ENCODE measurements at regions not wholly inside any gene's neighbourhood (a gene's known extent, or its start where the extent isn't known, plus 50 kb on each side); places are given as distances from the start of the nearest gene placed in this dataset.
"Not testable (repeated sequence)": the region's sequence is repeated elsewhere in the genome, so short reads cannot be mapped to it uniquely, and the experiment has no call there.

DNA sequence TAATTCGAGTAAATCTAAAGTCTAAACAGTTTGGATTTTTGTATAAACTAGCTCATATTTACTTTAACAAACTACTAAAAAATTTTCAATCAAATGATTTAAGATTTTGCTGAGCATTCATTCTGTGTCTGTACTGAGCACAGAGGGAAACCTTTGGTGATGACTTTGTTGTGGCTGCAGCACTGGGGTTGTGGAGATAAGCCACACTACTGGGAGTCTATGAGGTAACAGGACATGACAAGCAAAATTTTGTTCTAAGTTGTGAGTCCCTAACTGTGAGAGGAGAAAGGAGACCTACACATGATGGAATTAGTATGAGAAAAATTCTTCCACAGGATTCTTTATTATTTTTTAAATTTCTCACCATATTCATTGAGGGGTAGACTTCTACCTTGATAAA, 933.7 kb upstream of the LRATD1 start:
- H3K9me1 ChIP-seq (replicated peaks; ENCODE audit: control insufficient read depth, extremely low read depth, insufficient read depth, low read length) = no peaks in the 10 kb centered on the region
- H3K79me2 ChIP-seq (ENCODE audit: control insufficient read depth, insufficient read depth, low read length) = no peaks in the 10 kb centered on the region
- H3K36me3 ChIP-seq (ENCODE audit: control insufficient read depth in 2 of 2, extremely low read depth in 1 of 2, insufficient read depth in 2 of 2, low read length in 2 of 2) = no peaks in the 10 kb centered on the region
- no peak overlapping the region for H2AFZ ChIP-seq (ENCODE audit: low read depth, low read length)
- H3K4me2 ChIP-seq (ENCODE audit: insufficient read depth, low read length) = no peak overlapping the region
- DNase-seq (ENCODE audit: low read depth, low spot score) (no peak), FAIRE-seq (no peak)
- no peaks in the 10 kb centered on the region for H4K20me1 ChIP-seq (replicated peaks; ENCODE audit: control insufficient read depth, extremely low read depth, insufficient read depth, low read length)
- no peaks in the 10 kb centered on the region for H3K27me3 ChIP-seq (ENCODE audit: control insufficient read depth in 2 of 2, insufficient read depth in 2 of 2, low read length in 2 of 2)
- ChIA-PET POLR2A (no interaction called here), CTCF (no interaction called here)
- H3K4me1 ChIP-seq (ENCODE audit: control insufficient read depth, extremely low read depth, insufficient read depth, low read length) = no peaks in the 10 kb centered on the region
- dilution Hi-C loops (cut with MboI; ENCODE audit: extremely low pct_ligation_motif_present, low sequenced_read_pairs) = no loop called here
- H3K9ac ChIP-seq (replicated peaks; ENCODE audit: extremely low read depth, insufficient read depth, low read length) = no peak overlapping the region
- H3K9me3 ChIP-seq (replicated peaks; ENCODE audit: control insufficient read depth, insufficient read depth, low read length) = no peaks in the 10 kb centered on the region
- intact Hi-C loops (cut with micrococcal nuclease) = no loop called here
- BruUV-seq (replicated peaks) = no TSS peak
- TF ChIP-seq EZH2 (IDR thresholded peaks at IDR 0.05; ENCODE audit: borderline replicate concordance, low read depth, low read length, severe bottlenecking) (no peak), POLR2A (IDR thresholded peaks at IDR 0.05; ENCODE audit: low read depth, low read length) (no peak), JUN (IDR thresholded peaks at IDR 0.05; ENCODE audit: borderline replicate concordance, insufficient read depth, insufficient read length, low read depth) (no peak), GATA2 (IDR thresholded peaks at IDR 0.05; ENCODE audit: insufficient read depth, insufficient read length, low read depth, low read length) (no peak), MYC (IDR thresholded peaks at IDR 0.05; ENCODE audit: low read depth, low read length) (no peak), POLR2AphosphoS5 (IDR thresholded peaks at IDR 0.05; ENCODE audit: insufficient read depth, low read depth, low read length) (no peak), FOS (IDR thresholded peaks at IDR 0.05; ENCODE audit: borderline replicate concordance, insufficient read depth, low read length) (no peak)
- TF ChIP-seq, protein P1, sequence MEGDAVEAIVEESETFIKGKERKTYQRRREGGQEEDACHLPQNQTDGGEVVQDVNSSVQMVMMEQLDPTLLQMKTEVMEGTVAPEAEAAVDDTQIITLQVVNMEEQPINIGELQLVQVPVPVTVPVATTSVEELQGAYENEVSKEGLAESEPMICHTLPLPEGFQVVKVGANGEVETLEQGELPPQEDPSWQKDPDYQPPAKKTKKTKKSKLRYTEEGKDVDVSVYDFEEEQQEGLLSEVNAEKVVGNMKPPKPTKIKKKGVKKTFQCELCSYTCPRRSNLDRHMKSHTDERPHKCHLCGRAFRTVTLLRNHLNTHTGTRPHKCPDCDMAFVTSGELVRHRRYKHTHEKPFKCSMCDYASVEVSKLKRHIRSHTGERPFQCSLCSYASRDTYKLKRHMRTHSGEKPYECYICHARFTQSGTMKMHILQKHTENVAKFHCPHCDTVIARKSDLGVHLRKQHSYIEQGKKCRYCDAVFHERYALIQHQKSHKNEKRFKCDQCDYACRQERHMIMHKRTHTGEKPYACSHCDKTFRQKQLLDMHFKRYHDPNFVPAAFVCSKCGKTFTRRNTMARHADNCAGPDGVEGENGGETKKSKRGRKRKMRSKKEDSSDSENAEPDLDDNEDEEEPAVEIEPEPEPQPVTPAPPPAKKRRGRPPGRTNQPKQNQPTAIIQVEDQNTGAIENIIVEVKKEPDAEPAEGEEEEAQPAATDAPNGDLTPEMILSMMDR (IDR thresholded peaks at IDR 0.05; ENCODE audit: extremely low read depth in 1 of 2, insufficient read depth in 1 of 2, low read depth in 1 of 2, low read length in 2 of 2) = no peak
- H3K4me3 ChIP-seq (replicated peaks in 1 of 3; ENCODE audit: insufficient read depth in 1 of 3, low read depth in 1 of 3, low read length in 3 of 3) = no peak overlapping the region
- H3K27ac ChIP-seq (ENCODE audit: insufficient read depth, low read depth, low read length) = no peak overlapping the region

DNA sequence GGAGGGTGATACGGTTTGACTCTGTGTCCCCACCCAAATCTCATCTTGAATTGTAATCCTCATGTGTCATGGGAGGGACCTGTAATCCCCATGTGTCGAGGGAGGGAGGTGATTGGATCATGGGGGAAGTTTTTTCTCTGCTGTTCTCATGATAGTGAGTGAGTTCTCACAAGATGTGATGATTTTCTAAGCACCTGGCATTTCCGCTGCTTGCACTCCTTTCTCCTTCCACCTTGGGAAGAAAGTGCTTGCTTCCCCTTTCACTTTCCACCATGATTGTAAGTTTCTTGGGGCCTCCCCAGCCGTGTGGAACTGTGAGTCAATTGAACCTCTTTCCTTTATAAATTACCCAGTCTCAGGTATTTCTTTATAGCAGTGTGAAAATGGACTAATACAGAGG, 932.6 kb upstream of the LRATD1 start:
- FAIRE-seq, CTCF ChIA-PET: not testable (repeated sequence)

More for the DNA sequence above, 932.6 kb upstream of the LRATD1 start:
- H3K9me3 ChIP-seq (replicated peaks; ENCODE audit: control insufficient read depth, insufficient read depth, low read length); H3K4me2 ChIP-seq (ENCODE audit: insufficient read depth, low read length); H3K27me3 ChIP-seq (ENCODE audit: control insufficient read depth in 2 of 2, insufficient read depth in 2 of 2, low read length in 2 of 2); H3K4me1 ChIP-seq (ENCODE audit: control insufficient read depth, extremely low read depth, insufficient read depth, low read length); H3K79me2 ChIP-seq (ENCODE audit: control insufficient read depth, insufficient read depth, low read length); BruUV-seq (replicated peaks); dilution Hi-C loops (cut with MboI; ENCODE audit: extremely low pct_ligation_motif_present, low sequenced_read_pairs); H3K27ac ChIP-seq (ENCODE audit: insufficient read depth, low read depth, low read length); H3K36me3 ChIP-seq (ENCODE audit: control insufficient read depth in 2 of 2, extremely low read depth in 1 of 2, insufficient read depth in 2 of 2, low read length in 2 of 2); POLR2A ChIA-PET; DNase-seq (ENCODE audit: low read depth, low spot score); H2AFZ ChIP-seq (ENCODE audit: low read depth, low read length); H4K20me1 ChIP-seq (replicated peaks; ENCODE audit: control insufficient read depth, extremely low read depth, insufficient read depth, low read length); H3K4me3 ChIP-seq (replicated peaks in 1 of 3; ENCODE audit: insufficient read depth in 1 of 3, low read depth in 1 of 3, low read length in 3 of 3); H3K9me1 ChIP-seq (replicated peaks; ENCODE audit: control insufficient read depth, extremely low read depth, insufficient read depth, low read length); H3K9ac ChIP-seq (replicated peaks; ENCODE audit: extremely low read depth, insufficient read depth, low read length); intact Hi-C loops (cut with micrococcal nuclease): not testable (repeated sequence)

Measured in endothelial cell of umbilical vein (primary cell).